CD1c-positive myeloid dendritic cell (primary cell): ENCODE measurements at regions not wholly inside any gene's neighbourhood (a gene's known extent, or its start where the extent isn't known, plus 50 kb on each side); places are given as distances from the start of the nearest gene placed in this dataset.

ENCODE experiments used
- DNase-seq: peaks from one replicate; pipeline ENCODE4 v3.0.0-alpha.2; 2016; ENCODE audit errors: extremely low spot score

DNA sequence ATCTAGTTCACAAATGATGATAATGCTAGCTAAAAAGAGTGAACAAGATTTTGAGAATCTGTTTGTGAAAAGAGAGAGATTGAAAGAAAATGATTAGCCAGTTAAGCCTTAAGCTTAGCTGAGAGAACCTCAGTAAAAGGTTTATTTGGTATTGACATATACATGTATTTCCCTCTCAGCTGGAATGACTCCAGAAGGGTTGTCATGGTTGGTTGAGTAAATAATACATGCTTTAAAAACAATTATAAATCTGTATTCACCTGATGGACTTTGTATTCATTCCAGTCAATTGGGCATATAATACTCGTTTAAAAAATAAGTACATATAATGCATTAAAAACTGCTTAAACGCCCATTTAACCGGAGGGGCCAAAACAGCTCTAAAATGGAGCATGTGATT is 181.4 kb downstream of the GRB14 start:
- DNase-seq, result no peak

- no peak for DNase-seq
These were observed 182.0 kb downstream of the GRB14 start for GRCh38 chr2:164439235-164439634.

GRCh38 chr2:164438490-164439205 is 182.6 kb downstream of the GRB14 start:
- DNase-seq, result no peak

- DNase-seq, result no peak
These were observed 185.2 kb downstream of the GRB14 start for GRCh38 chr2:164436131-164436530.

GRCh38 chr2:164430166-164430783 is 191.0 kb downstream of the GRB14 start:
- no peak for DNase-seq

GRCh38 chr2:164429354-164429753 is 191.9 kb downstream of the GRB14 start:
- no peak for DNase-seq

DNA sequence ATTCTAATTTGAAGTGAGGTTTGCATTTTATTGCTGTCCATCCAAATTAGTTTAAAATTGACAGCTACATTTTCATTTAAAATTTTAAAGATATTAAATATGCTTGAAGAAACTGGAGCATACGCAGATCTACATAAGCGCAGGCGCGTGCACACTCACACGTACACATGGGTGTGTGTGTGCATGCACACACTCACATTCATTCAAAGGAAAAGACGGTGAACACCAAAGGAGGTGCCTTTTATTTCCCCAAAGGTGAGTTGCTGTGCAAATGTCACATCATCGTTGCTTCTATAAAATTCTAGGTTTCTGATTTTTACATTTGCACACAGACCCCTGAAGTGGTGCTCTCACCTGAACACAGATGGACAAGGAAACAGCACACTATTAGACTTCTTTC is 194.2 kb downstream of the GRB14 start:
- no peak for DNase-seq

DNA sequence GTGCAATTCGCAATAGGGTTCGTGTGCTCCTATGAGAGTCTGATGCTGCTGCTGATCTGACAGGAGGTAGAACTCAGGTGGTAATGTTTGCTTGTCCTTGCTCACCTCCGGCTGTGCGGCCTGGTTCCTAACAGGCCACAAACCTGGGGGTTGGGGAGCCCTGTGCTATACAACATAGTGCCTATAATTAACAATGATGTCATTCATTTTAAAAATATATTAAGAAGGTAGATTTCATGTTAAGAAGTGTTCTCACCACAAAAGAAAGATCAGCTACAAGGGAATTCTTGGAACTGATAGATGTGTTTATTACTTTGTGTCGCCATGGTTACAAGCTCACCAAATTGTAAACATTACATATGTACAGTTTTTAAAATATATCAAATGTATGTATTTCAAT is 200.5 kb downstream of the GRB14 start:
- DNase-seq, result no peak

DNA sequence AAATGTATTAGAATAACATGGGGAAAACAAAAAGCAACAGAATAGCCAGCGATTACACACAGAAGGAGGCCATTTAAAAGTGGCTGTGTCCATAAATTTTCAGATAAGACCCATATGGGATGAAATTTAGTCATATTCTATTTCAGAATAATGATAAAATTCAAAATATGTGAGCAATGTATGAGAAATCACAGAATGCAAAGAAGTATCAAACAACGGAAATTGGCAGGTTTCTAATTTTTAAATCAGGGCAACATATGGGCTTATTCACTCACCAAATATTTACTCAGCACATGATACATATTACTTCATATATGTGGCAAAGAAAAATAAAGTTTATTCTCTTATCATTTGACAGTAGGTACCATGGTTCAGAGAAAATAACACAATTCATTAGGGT is 208.5 kb downstream of the GRB14 start:
- no peak for DNase-seq

DNA sequence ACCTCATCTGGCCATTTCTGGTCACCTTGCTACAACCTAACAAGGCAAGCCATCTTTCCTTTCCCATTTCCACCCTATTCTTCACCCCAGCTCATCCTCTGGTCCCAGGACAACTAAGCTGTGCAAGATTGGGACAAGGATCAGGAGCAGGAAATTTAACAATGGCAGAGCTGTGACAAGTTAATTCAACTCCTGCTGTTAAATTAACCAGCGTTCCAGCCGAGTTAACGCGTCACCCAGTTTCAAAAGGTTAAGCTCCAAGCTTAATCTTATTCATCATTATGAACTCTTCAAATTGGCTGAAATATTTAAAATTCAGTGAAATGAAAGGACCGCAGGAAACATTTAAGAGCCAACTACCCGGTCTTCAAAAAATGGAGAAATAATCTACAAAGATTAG is 231.9 kb downstream of the GRB14 start:
- no peak for DNase-seq

DNA sequence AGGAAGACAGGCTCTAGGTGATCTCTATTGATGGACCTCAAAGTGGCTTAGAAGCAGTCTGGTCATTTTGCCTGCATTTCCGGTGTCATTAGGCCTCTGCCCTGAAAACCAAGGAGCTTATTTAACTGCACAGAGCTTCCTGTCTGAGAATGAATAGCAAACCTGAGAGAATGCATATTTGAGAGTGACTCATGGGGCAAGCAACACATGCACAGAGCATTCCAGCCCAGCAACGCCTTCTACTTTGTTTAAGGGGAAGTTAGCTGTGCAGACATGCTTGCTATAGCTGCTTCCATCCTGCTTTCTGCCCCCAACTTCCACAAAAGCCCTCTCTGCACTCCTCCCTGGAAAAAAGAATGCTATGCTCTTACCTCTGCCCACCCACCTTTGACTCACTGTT is 232.8 kb downstream of the GRB14 start:
- no peak for DNase-seq

GRCh38 chr2:164386231-164386630 is 235.1 kb downstream of the GRB14 start:
- no peak for DNase-seq

DNA sequence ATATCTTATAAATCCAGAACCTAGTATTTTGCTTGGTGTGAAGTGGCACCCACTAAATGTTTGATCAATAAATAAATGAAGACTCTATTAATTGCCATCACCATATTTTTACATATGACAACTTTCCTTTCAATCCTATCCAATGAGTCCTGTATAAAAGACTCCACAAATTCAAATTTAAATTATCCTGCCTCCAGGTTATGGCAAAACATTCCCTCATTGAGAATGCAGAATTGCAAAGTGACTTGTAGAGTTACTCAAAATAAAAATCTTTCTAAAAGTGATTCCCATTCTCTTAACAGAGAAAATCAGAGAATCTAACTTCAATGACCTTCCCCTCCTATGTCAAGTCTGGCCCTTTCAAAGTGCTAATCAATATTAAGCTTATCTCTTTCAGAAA is 236.8 kb downstream of the GRB14 start:
- no peak for DNase-seq

DNA sequence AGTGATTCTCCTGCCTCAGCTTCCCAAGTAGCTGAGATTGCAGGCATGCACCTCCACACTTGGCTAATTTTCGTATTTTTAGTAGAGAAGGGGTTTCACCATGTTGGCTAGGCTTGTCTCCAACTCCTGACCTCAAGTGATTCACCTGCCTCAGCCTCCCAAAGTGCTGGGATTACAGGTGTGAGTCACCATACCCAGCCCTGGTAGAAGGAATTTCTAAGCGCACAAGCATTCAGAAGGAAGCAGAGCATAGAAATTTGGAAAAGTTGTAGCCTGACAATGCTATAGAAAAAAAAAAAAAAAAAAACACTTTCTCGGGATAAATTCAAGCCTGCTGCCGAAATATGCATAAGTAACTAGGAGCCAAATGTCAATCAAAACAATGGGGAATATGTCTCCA is 249.4 kb downstream of the GRB14 start:
- no peak for DNase-seq

GRCh38 chr2:164369366-164369765 is 251.9 kb downstream of the GRB14 start:
- no peak for DNase-seq

DNA sequence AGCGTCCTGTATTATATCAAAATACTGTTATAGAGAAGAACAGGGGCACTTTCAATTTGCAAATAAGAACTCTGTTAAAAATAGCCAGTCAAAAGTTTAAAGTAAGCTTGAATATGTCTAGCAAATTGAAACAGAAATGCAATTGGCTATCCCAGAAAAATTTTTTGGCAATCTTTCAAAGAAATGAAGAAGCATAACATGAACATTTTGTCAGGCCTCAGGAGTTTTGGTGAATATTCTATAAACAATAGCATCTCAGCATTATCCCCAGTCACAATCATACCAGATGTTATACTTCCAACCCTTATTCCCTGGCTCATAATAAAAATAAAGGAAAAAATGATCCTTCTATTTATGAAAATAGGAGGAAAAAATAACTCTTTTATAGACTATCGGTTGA is 252.4 kb downstream of the GRB14 start:
- no peak for DNase-seq

DNA sequence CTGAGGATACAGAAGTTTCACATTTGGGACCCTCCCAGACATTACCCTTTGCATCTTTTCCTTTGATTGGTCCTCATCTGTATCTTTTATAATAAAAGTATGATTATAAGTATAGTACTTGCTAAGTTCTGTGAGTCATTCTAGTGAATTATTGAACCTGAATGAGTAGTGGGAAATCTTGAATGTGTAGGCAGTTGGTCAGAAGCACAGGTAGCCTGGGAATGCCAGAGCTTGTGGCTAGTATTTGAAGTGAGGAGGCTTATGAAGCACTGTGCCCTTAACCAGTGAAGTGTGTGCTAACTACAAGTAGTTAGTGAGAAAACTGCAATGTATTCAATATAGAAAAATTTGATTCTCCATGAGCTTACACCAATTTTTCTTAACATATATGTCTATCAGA is 257.6 kb downstream of the GRB14 start:
- no peak for DNase-seq

DNA sequence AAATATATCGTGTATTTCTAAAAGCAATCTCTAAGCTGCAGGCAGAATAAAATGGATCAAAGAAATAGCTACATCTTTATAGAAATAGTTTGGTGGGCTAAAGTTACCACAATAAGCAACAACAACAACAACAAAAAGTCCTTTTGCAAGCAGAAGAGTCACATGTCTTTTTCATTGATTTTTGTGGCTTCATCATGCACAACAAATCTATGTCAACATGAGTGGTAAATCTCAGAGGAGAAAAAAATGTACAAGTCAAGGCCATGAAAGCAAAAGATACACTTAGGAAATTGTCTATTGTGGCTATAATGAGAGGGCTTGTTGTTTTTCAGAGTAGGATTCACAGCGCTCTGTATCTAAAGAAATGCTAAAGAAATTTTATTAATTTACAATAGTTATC is 269.7 kb downstream of the GRB14 start:
- DNase-seq, result no peak

DNA sequence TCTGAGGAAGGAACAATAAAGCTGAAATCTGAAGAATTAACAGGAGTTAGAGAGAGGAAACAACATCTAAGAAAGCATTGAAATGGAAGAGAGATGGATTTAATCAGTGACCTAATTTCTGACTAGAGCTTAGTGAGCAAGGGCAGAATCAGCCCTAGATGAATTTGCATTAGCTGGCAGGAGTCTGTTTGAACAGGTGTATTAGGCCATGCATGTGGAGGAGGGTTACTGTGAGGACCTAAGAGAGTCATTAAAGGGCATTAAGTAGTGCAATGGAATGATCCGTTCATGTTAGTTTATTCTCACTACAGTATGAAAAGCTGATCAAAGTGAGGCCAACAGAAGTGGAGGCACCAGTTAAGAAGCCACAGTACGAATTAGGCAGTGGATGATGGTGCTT is 285.3 kb downstream of the GRB14 start:
- no peak for DNase-seq

DNA sequence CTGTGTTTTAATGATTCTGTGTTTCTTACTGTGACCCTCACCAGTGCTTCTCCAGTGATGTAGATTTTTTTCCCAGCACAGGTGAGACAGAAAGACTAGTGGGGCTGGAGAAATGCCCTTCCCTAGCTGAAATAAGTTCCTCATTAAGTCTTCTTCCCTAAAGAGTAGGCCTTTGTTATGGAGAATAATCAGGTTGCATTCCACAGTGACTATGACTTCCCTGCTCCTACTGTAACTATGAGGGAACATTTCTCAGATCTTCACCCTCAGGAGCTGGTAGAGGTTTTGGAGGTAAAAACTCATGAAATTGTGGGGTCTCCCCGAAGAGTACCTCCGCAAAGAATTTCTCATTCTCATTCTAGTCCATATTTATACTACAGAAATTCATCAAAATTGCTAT is 286.2 kb downstream of the GRB14 start:
- DNase-seq, result no peak

DNA sequence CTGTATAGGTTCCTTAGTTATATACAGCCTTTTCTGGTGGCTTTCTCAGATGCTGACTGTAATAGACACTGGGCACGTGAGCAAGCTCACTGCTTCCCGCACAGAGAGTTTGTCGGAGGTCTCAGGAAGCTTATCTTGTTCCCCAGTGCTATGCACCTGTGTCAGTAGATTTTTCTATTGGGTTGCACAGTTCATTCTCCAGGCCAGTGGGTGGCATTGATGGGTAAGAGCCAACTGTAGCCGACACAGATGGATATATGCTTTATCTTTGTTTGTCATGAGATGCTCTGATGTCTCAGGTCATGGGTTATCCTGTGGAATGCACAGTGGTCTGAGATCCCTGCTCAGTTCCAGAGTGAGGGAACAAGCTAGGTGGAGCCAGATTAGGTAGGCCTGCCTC is 293.0 kb downstream of the GRB14 start:
- no peak for DNase-seq

DNA sequence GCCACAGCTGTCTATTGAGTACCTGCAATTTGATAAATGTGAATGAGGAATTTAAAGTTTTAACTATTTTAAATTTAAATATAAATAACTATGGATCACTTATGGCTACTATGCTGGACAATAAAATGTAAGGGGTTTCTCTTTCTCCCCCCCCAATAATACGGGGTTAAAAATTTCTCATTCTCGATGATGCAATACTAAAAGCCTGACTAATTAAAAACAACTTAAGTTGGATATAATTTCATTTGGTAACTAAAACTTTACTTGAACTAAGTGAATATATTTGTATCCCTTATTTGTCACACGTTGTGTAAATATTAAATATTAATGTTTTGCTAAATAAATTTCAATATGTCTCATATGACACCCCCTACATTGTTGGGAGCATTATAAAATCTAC is 297.3 kb downstream of the GRB14 start:
- DNase-seq, result no peak

DNA sequence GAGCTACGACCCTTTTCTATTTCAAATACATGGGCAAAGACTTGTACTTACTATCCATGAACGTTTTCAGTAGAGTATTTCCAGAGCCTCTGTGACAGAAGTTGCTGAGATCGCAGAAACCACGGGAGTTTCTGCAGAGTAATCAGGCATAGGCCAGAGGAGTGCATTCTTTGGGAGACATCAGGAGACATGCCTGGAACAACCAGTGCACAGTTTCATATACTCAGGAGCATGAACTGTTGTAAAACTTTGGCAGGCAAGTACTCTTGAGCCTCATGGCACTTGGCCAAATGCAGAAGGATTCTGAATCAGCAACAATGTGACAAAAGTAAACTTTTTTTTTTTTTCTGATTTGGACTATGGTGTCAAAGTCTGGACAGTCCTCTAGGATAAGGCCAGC is 307.1 kb downstream of the GRB14 start:
- DNase-seq, result no peak

GRCh38 chr2:164306872-164307271 is 314.4 kb downstream of the GRB14 start:
- no peak for DNase-seq
